ENCODE measurements at regions not wholly inside any gene's neighbourhood (a gene's known extent, or its start where the extent isn't known, plus 50 kb on each side); places are given as distances from the start of the nearest gene placed in this dataset.

DNA sequence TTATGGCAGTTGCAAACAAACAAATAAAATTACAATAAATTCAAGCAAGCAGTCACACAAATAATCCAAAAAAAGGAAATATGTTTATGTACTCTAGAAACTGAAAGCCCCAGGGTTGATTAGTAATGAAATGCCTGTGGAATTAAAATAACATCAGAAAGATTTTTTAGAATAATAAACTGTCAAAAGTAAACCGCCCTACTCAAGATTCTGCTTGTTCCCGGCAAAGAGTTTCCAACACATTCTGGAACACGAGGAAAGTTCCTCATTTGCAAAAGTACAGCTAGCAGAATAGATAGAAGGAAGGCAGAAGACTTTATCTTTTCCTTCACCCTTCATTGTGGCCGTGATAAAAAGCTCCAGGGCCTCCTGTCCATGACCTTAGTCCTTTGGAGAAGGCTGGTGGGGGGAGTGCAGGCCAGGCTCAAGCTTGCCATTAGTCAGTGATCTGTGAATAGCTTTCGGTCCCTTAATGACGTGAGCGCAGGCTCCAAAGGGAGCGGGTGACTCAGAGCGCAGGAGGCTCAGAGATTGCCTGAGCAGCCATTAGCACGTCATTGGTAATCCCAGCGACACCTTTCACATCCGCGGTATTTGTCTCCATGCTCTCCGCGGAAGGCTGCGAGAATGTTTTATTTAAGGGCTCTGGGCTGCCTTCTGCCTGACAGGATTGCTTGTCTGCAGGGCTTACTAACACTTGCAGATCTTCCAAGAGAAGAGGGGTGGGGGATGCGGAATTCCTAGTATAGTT lies 458.3 kb downstream of the METTL15 start:
- DNase-seq = no peak

DNA sequence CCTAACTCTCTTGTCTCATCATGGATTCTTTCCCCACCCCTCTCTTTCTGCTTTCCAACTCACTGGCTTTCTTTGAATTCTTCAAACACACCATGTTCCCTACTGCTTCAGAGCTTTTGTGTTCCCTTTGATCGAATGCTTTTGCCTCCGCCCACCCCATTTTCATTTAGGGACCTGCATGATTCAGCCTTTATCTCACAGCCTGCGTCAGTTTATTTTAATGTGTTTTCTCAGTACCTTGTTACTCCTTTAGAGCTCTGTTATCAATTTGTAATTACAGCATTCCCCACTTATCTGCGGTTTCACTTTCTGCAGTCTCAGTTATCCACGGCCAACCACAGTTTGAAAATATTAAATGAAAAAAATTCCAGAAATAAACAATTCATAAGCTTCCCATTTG lies 451.3 kb downstream of the METTL15 start:
- no peak for DNase-seq

DNA sequence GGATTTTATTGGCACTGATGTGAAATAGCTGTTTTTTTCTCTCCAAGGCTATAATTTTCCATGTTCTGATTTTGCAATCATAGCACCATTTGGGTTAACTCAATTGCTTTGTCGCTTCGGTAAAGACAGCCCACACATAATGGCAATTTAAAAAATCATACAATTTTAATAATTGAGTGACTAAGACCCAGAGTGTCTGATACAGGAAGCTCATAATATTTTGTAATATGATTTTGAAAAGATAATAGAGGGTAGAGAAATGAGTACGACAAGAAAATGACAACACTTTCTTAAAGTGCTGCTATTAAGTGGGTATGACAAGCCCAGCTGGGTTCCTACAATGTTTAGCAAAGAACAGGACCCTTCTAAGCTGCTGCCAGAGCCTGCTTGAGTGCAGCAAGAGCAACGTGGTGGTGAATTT lies 439.1 kb downstream of the METTL15 start:
- no peak for DNase-seq

DNA sequence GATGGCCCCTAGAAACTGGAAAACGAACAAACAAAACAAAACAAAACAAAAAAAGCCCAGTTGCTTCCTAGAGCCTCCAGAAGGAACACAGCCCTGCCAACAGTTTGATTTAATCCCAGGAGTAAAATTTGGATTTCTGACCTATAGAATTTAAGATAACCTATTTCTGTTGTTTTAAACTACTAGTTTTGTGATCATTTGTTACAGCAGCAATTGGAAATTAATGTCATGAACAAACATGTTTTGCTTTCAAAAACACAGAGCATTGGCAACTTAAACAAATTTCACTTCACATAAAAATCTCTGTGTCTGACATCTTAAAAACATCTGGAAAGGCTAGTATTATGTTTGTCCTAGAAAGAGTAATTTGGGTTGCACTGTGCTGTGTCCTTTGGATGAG lies 437.3 kb downstream of the METTL15 start:
- no peak for DNase-seq

DNA sequence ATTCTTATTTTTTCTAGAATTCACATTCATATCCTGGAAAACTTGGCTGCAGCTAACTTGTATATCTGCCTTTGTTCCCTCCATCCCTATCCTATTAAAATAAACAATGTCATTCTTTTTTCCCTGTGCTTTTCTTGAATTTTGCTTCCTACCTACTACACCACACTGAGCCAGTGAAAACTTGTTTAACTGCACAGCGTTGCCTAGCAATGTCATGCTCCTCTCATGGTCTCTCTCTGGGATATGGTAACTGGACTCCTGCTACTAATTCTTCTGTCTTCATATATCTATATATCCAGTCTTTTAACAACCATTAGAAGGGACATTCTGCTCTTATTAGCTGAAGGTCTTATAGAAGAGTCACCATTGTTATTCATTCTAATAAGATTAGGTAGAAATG lies 434.4 kb downstream of the METTL15 start:
- DNase-seq = peak; percentile 14

DNA sequence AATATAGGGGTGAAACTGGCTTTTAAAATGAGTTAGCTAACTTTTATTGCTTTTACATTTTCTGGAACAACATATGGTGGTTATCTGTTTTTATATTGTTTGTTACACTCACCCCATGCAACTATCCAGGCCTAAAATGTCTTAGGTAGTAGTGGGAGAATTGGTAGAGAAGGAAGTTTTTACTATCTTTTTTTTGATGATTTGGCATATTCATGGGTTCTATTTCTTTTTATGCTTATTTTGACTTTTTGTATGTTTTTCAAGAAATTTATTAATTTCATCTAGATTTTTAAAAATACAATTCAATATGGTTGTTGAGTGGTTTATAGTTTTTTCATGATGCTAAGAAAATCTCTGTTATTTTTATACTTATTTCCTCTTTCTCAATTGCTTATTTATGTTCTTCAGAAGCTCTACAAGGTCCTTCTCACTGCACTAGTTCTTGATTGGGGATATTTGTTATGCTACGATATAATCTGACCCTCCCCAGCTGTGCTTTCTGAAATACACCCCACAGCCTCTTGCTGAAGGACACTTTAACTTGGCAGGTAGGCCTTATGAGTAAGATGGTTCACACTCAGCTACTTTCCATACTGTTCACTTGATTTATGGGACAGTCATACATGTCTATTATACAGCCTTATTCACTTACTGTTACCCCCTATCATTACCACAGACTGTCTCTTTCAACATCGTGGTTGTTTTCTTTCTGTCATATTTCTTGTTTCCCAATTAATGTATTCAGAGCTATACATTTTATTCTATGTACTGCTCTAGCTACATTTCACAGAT lies 431.2 kb downstream of the METTL15 start:
- DNase-seq = no peak

DNA sequence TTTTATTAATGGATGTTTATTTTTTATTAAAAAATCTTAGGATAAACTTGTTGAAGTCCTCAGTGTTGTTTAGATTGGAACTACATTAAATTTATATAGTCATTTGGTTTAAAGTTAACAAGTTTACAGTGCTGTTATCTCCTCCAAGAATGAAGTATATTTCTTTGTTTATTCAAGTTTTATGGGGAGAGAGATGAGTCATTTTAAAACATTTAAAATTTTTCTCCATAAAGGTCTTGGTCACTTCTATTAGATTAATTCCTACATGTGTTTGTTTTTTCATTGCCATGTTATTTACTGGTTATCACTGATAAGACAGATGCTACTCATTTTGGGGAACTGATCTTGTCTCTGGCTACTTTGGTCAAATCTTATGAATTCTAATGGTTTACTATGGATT lies 429.6 kb downstream of the METTL15 start:
- no peak for DNase-seq

DNA sequence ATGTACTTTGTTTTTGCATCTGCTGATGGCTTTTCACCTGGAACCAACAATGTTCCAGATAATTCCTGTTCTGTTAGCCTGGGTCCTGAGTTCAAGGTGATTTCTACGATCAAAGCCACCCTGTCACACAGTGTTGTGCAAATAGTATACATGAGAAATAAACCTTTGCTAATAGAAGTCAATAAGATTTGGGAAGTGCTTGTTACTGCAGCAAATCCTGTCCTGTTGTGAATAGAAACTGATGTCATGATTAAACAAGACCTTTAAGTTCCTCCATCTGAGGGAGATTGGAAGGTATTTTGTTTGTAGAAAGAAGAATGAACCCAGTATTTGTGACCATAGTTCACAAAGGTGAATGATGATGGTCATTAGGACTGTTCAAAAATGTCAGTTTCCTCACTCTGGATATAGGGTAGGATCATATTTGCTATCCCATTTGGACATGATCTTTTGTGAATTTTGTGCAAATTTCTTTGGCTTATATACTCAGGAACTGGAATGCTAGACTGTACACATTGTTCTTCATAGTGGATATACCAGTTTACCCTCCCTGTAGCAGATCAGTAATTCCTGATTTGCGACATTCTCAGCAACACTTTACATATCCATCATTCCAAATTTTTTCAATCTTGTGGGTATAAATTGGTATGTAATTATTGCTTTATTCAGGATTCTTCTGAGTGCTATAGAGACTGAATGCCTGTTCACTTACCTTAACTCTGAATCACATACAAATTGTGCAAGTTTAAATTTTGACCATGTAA lies 428.5 kb downstream of the METTL15 start:
- DNase-seq = no peak

DNA sequence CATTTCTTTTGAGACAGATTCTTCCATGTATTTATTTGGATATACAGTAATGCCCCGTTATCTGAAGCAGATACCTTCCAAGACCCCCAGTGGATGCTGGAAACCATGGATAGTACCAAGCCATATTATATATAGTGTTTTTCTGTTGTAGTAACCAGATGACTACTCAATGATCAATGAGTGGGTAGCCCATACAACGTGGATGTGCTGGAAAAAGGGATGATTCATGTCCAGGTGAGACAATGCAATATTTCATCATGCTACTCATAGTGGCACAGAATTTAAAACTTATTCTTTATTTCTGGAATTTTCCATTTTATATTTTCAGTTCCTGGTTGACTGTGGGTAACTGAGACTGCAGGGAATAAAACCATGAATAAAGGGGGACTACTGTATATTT lies 427.5 kb downstream of the METTL15 start:
- DNase-seq = no peak

DNA sequence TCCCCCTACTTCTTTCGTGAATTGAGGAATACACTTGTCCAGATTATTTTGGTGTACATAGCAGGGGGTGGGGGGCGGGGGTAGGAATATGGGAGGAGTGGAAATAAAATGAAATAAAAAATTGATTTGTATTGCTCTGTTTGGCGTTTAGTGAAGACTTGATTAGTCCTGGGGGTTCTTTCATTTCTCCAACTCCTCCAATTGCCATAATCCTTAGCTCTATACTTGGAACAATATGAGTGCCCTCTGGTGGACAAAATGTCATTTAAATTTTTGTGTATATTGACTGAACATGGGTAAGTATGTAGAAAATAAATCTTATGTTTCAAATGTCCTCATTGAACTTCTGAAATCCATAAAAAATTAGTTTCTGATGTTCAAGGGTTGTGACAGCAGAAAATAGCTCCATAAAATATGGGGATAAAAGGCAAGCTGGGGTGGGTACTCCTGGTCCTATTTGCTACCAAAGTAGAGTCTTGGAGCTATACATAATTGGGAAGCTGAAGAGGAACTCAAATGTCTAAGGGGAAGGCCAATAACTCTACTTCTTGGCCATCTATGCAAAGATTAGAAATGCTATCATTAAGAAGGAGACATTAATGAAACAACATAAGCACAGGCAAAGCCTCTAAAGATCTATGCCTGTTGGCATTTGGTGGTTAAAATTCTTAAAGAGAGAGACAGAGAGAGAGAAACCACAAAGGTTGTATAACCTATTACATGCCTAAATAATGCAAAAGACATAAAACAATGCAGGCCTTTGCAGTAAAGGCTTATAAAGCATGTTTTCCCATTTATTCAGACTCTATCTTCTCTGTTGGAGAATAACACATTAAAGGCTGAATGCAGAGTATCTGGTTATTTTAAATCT lies 421.6 kb downstream of the METTL15 start:
- peak; percentile 40 for DNase-seq

DNA sequence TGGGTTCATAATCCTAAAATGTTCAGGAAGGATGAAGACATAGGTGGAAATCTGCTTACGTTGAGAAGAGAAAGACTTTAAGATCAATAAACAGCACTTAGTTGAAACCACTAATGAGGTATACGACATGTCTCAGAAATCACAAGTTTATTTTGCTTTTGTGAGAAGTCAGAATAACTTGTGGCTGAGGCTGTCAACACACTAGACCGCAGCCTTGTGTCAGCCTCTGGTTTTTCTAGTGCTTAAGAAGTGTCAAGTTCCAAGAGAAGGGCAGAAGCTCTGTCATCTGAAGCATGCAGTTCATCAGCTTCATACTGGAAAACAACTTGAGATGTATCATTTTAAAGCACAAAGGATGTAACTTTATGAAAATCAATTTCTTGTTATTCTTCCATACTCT lies 420.9 kb downstream of the METTL15 start:
- DNase-seq = no peak

DNA sequence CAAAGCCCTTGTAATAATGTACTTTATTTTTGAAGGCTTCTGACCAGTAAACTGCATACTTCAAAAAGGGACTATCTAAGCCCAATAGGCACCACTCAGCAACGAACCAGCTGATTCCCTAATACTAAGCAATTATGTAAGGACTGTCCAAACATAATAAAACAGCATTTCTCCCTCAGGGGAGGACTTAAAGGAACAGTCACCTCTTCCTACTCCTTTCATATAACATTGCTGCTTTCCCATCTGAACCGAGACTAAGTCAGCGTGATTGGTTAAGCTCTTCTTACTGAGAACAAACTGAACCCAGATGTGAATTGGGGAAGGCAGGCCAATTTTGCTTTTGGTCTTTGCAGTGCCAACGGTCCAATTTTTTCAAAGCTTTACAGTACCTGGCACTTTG lies 420.0 kb downstream of the METTL15 start:
- no peak for DNase-seq

DNA sequence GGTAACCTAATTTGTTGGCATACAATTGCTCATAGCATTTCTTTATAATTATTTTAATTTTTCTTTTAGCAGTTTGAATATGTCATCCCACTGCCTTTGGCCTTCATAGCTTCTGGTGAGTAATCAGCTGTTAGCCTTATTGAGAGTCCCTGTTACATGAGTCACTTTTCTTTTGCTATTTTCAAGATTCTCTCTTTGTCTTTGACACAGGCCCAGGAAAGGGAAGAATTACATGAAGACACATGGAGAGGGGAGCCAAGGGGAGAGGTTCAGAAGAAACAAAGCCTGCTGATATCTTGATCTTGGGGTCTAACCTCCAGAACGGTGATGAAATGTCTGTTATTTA lies 418.2 kb downstream of the METTL15 start:
- peak; percentile 3 for DNase-seq

DNA sequence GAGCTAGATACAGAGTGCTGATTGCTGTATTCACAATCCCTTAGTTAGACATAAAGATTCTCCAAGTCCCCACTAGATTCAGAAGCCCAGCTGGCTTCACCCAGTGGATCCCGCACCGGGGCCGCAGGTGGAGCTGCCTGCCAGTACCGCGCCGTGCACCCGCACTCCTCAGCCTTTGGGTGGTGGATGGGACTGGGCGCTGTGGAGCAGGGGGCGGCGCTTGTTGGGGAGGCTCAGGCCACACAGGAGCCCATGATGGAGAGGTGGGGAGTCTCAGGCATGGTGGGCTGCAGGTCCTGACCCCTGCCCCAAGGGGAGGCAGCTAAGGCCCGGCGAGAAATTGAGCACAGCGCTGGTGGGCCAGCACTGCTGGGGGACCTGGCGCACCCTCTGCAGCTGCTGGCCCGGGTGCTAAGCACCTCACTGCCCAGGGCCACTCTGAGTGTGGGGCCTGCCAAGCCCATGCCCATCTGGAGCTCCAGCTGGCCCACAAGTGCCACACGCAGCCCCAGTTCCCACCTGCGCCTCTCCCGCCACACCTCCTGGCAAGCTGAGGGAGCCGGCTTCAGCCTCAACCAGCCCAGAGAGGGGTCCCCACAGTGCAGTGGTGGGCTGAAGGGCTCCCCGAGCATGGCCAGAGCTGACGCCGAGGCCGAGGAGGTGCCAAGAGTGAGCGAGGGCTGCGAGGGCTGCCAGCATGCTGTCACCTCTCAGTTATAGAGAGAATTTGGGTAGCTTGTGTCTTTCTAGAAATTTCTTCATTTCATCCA lies 417.6 kb downstream of the METTL15 start:
- no peak for DNase-seq

DNA sequence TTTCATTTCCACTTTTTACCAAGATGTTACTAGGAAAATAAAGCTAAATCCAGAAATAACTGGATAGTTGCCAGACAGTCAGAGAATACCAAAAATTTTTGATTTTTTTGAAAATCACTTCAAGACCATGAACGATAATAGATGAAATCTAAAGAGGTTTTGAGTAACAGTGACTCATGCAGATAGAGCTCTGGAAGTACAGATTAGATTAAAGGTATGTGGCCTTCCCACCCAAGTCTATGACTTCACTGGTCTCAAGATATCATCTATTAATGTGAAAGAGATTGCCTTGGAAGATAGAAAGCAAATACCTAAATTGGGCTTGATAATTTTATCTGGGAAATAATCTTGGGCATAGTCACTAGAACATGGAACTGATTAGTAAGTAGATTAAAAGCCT lies 415.9 kb downstream of the METTL15 start:
- DNase-seq = no peak

DNA sequence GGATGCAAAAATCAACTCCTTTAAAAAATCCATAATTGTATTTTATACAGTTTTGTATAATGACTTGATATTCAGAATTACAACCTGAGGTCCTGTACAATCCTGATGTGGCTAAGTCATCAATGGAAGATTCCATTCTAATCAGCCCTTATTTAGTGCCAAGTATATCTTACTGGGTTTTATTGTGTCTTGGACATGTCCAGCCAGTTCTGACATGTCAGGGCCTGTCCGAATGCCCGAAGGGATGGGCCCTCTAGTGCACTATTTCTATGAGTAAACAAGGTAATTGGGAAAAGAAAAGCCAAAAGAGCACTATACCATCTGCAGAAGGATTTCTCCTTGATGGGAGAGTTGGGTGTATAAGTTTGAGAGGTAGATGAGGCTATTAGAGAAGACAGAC lies 412.9 kb downstream of the METTL15 start:
- peak; percentile 37 for DNase-seq

DNA sequence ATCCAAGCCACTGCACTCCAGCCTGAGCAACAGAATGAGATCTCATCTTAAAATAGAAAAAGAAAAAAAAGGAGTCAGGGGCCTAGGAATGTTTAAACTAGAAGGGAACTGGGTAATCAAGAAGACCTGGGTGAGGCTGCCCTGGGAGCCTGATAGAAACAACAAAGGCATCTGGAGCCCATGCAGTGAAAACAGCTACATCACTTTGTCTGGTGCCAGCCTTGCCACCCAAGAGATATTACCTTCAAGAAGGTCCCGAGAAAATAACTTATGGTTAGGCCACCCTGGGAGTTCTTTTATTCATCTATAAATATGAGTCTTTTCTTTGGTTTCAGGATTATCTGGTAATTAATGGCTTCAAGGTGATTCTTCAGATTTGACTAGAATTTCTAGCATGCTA lies 412.1 kb downstream of the METTL15 start:
- DNase-seq = no peak

DNA sequence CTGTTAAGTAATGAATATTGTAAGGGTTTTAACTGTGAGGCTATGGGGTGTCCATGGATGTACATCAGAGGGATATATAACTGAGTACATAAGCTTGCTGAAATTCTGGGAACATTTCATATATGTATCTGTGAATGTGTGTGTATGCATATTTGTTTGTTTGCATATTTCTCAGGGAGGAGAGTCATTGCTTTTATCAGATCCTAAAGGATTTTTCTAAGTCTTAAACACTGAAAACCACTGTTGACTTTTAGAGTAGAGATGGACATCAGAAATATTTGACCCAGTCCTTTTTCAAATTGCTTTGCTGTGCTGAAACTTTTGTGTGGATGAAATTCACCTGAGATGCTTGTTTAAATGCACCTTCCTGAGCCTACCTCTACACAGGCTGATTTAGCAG lies 410.6 kb downstream of the METTL15 start:
- no peak for DNase-seq

DNA sequence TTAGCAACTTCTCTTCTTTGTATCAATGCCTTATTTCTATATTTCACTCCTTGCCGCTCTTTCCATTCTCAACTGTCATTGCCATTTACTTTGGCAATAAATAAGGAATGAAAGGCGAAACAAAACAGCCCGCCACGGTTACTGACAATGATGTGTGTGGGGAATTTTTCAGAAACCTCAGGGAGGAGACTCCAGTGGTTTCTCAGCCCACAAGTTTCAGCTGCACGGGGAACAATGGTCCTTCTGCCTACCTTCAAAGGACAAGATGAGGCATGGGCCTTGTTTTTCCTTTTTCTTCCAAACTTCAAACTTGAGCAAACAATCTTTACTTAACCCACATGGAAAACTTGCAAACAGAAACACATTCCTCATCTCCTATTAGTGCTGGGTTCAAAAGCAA lies 409.4 kb downstream of the METTL15 start:
- no peak for DNase-seq

DNA sequence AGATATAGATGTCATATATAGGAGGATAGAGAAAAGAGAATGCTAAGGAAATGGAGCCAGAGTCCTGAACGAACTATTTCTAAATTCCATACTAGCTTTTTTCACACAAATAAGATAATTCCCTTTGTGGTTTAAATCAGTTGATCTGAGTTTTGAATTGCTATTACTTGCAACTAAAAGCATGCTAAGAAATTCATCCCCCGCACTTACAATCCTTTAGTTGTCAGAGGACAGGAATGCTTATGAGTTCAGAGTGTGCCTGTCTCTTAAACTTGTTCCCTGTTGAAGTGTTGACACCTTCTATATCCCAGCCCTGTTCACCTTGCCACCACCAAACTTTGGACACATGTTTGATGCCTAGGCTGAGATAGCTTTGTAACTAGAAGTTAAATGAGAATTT lies 406.2 kb downstream of the METTL15 start:
- DNase-seq = no peak

DNA sequence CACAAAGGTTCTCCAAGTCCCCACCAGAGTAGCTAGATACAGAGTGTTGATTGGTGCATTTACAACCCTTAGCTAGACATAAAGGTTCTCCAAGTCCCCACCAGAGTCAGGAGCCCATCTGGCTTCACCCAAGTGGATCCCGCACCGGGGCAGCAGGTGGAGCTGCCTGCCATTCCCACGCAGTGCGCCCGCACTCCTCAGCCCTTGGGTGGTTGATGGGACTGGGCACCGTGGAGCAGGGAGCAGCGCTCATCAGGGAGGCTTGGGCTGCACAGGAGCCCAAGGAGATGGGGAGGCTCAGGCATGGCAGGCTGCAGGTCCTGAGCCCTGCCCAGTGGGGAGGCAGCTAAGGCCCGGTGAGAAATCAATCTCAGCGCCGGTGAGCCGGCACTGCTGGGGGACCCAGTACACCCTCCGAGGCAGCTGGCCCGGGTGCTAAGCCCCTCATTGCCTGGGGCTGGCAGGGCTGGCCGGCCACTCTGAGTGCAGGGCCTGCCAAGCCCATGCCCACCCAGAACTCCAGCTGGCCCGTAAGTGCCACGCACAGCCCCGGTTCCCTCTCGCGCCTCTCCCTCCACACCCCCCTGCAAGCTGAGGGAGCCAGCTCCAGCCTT lies 404.1 kb downstream of the METTL15 start:
- no peak for DNase-seq

DNA sequence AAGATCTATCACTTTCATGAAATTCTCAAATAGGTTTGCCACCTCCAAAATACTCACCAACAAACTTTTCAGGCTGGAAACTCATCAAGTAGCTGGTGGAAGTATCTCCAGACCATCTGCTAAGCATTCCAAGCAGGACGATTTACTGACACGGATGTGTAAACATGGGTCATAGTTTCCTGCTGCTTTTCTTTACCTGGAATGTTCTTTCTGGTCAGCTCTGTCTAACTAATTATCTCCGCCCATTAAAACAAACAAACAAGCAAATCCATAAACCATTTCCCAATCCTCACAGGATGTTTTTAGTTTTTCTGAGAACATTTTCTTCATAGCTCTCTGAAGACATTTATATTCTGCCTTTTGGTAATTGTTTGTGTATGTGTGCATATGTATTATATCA lies 397.0 kb downstream of the METTL15 start:
- DNase-seq = no peak

Measured in NCI-H1105 treated with DMSO at 0.1 percent for 48 hours (cell line).